Middle frontal gyrus (tissue), 1 donor: ENCODE measurements at regions not wholly inside any gene's neighbourhood (a gene's known extent, or its start where the extent isn't known, plus 50 kb on each side); places are given as distances from the start of the nearest gene placed in this dataset.
"Not testable (repeated sequence)": the region's sequence is repeated elsewhere in the genome, so short reads cannot be mapped to it uniquely, and the experiment has no call there.

Source experiments
- DNase-seq: peaks from one replicate; pipeline ENCODE4 v3.0.0-alpha.2; 2015; ENCODE audit warnings: low spot score; ENCODE audit errors: extremely low spot score

DNA sequence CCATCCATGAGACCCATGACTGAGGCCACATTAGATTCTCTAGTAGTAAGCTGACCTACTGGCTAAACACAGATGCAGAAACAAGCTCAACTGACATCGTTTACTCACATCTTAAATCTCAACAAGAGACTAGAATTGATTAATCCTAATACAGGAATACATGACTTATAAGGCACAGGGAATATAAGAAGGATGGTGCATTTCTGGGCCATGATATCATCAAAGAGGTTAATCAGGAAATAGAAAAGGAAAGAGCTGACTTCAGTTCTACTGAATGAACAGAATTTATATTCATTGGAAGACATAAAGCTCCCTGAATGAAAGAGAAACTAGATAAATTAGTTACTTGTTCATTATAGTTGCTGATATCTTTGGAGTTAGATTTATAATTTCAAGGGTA, 1406.5 kb downstream of the STIM2 start:
- DNase-seq, result no peak

DNA sequence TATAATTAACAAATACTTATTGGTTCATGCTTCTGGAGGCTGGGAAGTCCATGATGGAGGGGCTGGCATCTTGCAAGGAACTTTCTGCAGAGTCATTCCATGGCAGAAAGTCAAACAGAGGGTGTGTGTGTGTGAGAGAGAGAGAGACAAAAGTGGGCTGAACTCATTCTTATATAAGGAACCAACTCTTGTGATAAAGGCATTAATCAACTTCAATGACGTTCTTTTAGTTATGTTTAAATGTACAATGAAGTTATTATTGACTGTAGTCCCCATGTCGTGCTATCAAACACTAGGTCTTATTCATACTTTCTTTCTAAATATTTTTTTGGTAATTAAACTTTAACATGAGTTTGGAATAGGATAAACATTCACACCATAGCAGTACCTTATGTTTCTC, 1408.8 kb downstream of the STIM2 start:
- no peak for DNase-seq

- no peak for DNase-seq
These were observed 1417.3 kb downstream of the STIM2 start for GRCh38 chr4:28277931-28278330.

GRCh38 chr4:28278676-28279075, 1418.0 kb downstream of the STIM2 start:
- DNase-seq, result no peak

DNA sequence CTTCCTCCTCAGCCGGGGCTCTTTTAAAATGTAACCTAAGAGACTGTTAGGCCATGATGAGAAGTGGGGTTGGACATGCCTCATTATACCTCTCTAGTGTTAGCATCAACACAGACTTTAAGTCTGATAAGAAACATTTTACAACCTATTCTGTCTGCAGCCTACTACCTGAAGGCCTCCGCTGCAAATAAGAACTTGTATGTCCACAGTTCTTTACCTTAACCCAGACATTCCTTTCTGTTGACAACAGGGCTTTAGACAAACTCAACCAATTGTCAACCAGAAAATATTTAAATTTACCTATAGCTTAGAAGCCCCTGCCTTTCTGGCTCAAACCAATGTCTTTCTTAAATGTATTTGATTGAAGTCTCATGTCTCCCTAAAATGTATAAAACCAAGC, 1418.6 kb downstream of the STIM2 start:
- no peak for DNase-seq

- DNase-seq, result not testable (repeated sequence)
These were observed 1425.6 kb downstream of the STIM2 start for GRCh38 chr4:28286266-28286665.

DNA sequence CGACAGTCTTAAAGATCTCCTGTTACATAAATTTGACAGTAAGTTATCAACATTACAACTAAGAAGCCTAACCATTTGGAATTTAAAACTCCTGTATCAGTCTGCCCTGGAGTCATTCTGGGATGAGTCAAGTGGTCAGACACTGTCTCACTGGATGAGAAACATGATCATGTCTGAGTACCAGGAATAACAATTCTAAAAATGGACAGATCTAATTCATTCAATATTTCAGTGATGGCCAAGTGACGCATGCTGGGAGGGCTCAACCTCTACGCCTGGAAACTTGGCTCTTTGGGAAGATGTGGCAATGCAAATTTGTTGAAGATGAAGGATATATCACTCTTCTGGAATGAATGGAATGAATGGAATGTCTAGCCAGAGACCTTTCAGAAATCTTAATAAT, 1427.2 kb downstream of the STIM2 start:
- no peak for DNase-seq

DNA sequence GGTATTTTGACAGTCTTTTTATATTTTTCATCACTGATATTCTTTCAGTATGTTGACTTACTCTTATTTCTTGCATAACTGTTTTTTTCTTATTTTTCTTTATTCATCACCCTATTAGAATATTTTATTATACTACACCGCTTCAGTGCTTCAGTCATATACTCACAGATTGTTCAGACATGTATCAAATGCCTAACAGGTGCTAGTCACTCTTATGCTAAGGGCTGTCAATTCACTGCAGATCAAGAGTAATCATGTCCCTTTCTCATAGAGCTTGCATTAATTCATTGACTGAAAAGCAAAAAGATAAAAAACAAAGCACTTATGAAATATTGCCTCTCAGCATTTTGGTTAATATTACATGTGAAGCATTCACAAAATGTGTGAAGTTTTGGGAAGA, 1435.6 kb downstream of the STIM2 start:
- DNase-seq, result no peak

DNA sequence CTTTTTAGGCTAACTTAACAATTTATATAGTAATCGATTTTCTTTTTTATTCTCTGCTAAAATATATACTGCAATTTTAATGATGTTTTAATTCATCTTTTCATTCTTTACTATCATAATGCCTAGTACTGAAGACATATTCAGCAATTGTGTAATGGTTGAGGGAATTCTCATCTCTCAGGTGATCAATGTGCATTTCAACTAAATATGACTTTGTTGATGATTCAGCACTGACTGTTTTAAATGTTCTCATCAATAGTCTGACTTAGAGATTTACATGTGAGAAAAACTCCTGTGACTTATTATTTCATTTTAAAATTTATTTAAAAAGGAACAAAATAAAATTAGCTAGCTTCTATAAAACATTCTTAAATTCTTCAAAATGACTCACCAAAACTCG, 1450.3 kb downstream of the STIM2 start:
- no peak for DNase-seq

GRCh38 chr4:28312497-28312896, 1451.9 kb downstream of the STIM2 start:
- DNase-seq, result not testable (repeated sequence)

DNA sequence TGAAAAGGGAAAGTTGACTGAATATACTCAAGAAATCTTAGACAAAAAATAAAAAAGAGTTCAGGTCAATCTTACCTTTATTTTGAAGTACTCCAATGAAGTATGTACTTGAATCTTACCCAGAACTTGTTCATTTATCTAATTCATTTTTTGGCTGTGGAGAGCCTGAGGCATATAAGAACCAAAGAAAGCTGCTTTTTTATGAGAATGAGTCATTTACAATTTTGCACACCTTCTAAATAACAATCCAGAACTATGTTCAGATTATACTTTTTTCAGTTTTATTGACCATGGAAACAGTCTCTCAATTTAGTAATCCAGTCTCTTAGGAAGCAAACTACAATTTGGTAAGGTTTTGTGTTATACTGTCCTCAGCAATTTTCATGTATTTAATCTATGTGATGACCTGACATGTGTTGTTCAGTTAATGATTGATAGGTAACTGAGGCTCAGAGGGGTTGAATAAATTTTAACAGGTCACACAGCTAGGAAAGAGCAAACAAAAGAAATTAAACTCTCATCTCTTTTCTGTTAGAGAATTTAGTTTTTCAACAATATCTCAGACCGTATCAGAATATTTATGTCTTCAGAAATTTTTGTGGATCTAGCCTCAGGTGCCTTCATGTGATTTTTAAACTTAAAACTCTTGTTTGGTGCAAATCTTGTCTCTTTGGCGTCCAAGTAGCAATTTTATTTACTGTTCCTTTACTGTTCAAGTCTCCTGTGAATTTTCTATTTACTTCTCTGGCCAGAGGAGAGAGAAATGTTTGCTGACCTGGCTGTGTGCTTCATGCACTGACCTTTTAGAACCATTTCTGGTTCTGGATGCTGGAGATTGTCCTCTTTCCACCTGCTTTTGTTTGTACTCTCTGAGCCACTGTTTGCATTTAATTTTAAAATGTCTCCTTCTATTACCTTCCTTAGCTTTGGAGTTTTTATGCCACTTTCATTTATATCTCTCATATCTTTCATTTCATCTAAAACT, 1453.4 kb downstream of the STIM2 start:
- no peak for DNase-seq

DNA sequence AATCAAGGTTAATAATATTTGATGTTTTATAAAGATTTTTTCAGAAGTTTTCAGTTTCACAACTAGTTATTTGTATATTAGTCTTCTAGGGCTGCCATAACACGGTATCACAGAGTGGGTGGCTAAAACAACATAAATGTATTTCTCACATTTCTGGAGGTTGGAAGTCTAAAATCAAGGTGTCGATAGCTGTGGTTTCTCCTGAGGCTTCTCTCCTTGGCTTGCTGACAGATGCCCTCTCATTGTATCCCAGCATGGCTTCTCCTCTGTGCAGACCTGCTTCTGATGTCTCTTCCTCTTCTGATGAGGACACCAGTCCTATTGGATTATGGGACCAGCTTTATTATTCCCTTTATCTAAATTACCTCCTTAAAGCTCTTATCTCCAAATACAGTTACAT, 1456.6 kb downstream of the STIM2 start:
- DNase-seq, result no peak

DNA sequence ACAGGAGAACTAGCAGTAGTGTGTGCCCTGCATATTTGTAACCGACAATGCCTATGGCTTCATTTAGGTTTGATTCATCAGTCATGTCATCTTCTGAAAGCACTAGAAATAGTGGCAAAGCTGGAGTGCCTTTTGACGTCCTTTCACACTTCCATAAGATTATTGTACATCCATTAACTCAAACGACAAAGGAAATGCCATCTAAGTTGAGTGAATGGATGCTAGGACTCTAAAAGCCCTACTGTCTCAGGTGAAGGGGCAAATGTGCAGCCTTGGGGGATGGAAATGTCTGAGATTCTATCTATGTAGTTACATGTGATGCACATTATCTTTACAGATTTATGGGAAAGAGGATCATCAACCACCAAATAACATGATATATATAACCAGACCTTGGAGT, 1473.6 kb downstream of the STIM2 start:
- DNase-seq, result no peak

DNA sequence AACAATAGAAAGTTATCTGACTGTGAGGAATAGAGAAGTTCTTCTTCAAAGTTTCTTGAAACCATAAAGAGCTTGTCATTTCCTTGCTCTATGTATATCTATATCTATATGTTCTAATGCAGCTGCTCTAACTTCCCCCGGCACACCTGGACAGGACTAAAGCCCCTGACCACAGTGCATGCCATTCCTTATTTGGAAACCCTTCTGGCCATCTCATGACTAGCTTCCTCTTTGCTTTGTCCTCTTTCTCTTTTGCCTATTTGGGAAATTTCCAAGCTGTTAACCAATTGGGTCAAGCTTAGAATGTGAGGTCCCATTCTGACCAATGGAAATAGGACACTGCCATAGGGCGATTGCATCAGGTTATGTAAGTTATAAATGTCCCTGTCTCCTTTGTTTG, 1481.1 kb downstream of the STIM2 start:
- DNase-seq, result no peak

DNA sequence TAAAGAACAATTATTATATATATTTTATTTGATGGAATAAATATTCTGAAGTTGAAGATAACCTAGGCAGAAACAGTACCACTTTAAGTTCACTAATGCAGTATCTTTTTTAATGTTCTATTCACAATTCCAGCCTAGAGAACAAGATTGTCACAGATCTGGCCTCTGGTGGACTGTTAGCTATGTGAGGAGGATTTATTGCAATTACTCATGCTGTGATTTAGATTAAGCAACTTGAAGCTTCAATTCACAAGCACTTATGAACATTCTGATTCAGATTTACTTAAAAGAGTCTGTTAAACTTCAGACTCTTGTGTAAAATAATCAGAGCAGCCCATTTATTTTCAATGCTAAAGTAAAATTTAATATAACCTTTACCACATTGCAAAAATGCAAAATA, 1489.8 kb downstream of the STIM2 start:
- DNase-seq, result no peak

DNA sequence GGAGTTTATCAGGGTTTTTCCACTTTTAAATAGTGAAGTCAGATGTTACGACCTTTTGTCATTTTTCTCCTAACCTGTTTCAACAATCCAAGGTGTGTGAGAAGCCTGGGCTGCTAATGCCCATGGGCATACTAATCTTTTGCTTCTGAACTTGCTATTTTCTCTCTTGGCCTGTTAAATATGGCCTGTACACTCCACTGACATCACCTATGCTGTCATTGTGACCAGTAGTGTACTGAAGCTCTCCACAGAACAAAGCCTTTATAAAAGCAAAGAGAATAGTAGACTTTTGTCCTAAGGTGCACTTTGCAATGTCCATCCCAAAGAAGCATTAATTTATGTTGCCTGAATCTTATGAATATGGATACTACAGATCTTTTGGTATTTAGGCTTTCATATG, 1490.5 kb downstream of the STIM2 start:
- DNase-seq, result no peak

- DNase-seq, result no peak
These were observed 1491.2 kb downstream of the STIM2 start for GRCh38 chr4:28351826-28352225.

DNA sequence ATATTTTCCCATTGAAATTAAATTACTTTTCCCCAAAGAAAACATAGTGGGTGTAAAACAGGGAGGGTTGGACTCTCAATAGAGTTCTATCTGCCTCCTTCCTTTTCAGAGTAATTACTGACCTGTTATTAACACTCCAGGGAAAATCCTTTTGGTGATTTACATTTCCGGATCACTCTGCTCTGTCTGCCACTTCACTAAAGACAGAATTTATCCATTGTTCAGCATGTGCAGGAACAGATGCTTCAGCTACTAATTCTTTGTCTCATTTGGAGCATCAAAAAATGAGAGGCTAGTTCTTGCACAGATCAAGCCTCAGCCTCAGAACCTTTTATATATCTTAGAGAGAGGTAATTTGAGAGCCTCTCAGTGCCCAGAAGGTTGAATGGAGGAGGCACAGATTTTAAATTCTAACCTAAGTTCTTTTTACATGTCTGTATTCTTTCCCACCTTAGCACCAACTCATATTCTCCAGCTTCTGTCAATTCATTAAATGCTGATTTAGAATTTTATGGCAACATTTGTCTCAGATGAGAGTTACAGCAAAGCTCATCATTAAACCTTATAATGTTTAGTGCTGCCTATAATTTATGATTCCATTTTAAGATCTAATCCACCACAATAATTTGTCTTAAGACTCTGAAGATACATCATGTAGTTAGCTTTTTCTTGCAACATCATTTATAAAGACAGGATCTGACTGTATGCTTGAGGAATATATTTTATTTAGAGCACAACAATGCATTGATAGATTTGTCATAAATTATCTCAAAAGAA, 1494.4 kb downstream of the STIM2 start:
- no peak for DNase-seq

GRCh38 chr4:28357990-28358389, 1497.3 kb downstream of the STIM2 start:
- no peak for DNase-seq

GRCh38 chr4:28358606-28359005, 1498.0 kb downstream of the STIM2 start:
- no peak for DNase-seq

DNA sequence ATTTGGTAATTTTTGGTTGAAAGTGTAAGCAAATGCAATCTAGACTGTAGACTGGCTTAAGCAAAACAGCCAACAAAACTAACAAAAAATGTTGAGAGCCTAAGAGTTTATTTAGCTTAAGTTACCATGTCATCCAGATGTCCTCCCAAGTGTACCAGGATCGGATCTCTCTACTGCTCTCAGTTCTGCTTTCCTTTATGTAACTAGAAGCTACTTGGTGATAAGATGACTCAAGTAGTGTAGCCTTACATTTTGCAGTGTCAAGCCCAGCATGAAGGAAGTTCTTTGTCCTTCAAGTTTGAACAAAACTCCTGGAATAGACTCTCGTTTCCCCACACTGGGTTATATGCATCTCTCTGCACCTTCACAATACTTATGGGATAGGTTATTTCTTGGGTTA, 1500.0 kb downstream of the STIM2 start:
- no peak for DNase-seq

DNA sequence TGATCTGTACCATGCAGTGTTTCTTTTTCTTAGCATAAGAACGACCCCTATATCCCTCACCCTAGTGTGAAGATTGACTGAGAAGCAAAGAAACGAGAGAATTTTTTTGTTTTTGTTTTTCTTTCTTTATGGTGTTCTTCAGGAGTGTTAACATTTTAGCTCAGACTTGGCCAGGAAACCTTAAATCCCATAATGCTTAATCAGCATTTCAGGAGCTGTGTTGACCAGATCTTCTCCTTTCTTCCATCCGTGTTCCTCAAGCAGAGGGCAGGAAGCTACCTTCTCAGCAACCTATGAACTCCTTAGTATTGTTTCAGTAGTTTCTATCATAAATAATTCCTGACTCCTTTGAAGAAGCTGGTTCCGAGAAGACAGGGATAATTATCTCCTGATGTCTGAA, 1501.5 kb downstream of the STIM2 start:
- no peak for DNase-seq
